ENCODE measurements at regions not wholly inside any gene's neighbourhood (a gene's known extent, or its start where the extent isn't known, plus 50 kb on each side); places are given as distances from the start of the nearest gene placed in this dataset.

DNA sequence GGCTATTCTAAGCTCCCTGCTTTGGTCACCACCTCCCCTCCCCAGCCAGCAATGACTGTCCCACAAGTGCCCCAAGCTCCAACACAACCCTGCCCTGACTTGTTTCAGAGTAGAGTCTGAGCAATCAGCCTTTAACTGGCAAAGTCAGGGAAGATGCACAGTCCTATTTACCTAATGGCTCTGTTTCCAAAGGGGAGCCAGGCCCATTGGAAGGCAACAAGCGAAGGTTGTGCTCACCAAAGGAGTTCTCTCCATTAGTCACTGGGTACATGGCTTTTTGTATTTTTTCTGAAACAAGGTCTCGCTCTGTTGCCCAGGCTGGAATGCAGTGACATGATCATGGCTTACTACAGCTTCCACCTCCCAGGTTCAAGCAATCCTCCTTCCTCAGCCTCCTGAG, 267.1 kb upstream of the CRY1 start:
- FAIRE-seq (no peak), DNase-seq (ENCODE audit: extremely low read depth in 1 of 4, low spot score in 3 of 4) (no peak), ATAC-seq (no peak)
- intact Hi-C loops (cut with micrococcal nuclease), result no loop called here
- 0% methylated on average over 2 of the region's 2 CpGs for WGBS (ENCODE audit: insufficient coverage, low coverage, missing lambda C conversion rate)
- Histone ChIP-seq H3K4me1 (replicated peaks in 1 of 2; ENCODE audit: control insufficient read depth in 2 of 2, insufficient read depth in 2 of 2, low read length in 2 of 2) (no peaks in the 10 kb centered on the region), H3K27me3 (ENCODE audit: control insufficient read depth in 2 of 2, insufficient read depth in 2 of 2, low read length in 2 of 2) (peaks cover under 1 to 3% of the 10 kb centered on the region in 2 experiments; a peak in 2 of 5 replicates), H3K9me3 (replicated peaks; ENCODE audit: control insufficient read depth, insufficient read depth, low read depth, low read length) (no peaks in the 10 kb centered on the region), H3K79me2 (ENCODE audit: control insufficient read depth, insufficient read depth, low read length) (no peaks in the 10 kb centered on the region), H2AFZ (ENCODE audit: low read depth, low read length) (no peak overlapping the region), H3K27ac (ENCODE audit: extremely low read depth, low read depth, low read length) (no peak overlapping the region), H4K20me1 (replicated peaks; ENCODE audit: control insufficient read depth, insufficient read depth, low read length) (no peaks in the 10 kb centered on the region), H3K36me3 (ENCODE audit: control insufficient read depth, insufficient read depth, low read length) (no peaks in the 10 kb centered on the region), H3K4me3 (no peak overlapping the region), H3K9ac (ENCODE audit: insufficient read depth in 1 of 2, low read depth in 2 of 2, low read length in 2 of 2) (no peak overlapping the region), H3K4me2 (ENCODE audit: insufficient read depth, low read length) (no peak overlapping the region), H3K9me1 (ENCODE audit: control insufficient read depth, insufficient read depth, low read length) (no peaks in the 10 kb centered on the region)
- ChIA-PET CTCF (ENCODE audit: low intra/inter-chr PET ratio) (no interaction called here), POLR2A (no interaction called here)
- TF ChIP-seq ZBTB8A (IDR thresholded peaks at IDR 0.05; ENCODE audit: partially characterized antibody), result no peak
- TF ChIP-seq CBX1 (IDR thresholded peaks at IDR 0.05; ENCODE audit: low read depth), result no peak
- no peak for TF ChIP-seq ZBTB26 (CRISPR knock-in tag; IDR thresholded peaks at IDR 0.05)
- TF ChIP-seq MTA2 (IDR thresholded peaks at IDR 0.05; ENCODE audit: low read depth), result no peak
- in situ Hi-C loops (cut with MboI), result no loop called here
- no TSS peak for BruUV-seq (replicated peaks)

- H3K9me3 ChIP-seq (replicated peaks; ENCODE audit: control insufficient read depth, insufficient read depth, low read depth, low read length), result no peaks in the 10 kb centered on the region
- ATAC-seq, result no peak
- no TSS peak for BruUV-seq (replicated peaks)
- no peaks in the 10 kb centered on the region for H3K36me3 ChIP-seq (ENCODE audit: control insufficient read depth, insufficient read depth, low read length)
- H4K20me1 ChIP-seq (replicated peaks; ENCODE audit: control insufficient read depth, insufficient read depth, low read length), result no peaks in the 10 kb centered on the region
- WGBS (ENCODE audit: insufficient coverage, low coverage, missing lambda C conversion rate), result 0% methylated on average over 2 of the region's 2 CpGs
- no peaks in the 10 kb centered on the region for H3K79me2 ChIP-seq (ENCODE audit: control insufficient read depth, insufficient read depth, low read length)
- TF ChIP-seq, protein P1, sequence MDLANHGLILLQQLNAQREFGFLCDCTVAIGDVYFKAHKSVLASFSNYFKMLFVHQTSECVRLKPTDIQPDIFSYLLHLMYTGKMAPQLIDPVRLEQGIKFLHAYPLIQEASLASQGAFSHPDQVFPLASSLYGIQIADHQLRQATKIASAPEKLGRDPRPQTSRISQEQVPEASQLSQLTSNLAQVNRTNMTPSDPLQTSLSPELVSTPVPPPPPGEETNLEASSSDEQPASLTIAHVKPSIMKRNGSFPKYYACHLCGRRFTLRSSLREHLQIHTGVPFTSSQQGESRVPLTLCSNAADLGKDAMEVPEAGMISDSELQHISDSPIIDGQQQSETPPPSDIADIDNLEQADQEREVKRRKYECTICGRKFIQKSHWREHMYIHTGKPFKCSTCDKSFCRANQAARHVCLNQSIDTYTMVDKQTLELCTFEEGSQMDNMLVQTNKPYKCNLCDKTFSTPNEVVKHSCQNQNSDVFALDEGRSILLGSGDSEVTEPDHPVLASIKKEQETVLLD (IDR thresholded peaks at IDR 0.05), result no peak
- no peak for TF ChIP-seq NFIC (IDR thresholded peaks at IDR 0.05)
- no peaks in the 10 kb centered on the region for H3K4me1 ChIP-seq (replicated peaks in 1 of 2; ENCODE audit: control insufficient read depth in 2 of 2, insufficient read depth in 2 of 2, low read length in 2 of 2)
- no peak overlapping the region for H3K4me2 ChIP-seq (ENCODE audit: insufficient read depth, low read length)
- H3K27ac ChIP-seq (ENCODE audit: extremely low read depth, low read depth, low read length), result no peak overlapping the region
- no peak for FAIRE-seq
- ChIA-PET CTCF (ENCODE audit: low intra/inter-chr PET ratio) (no interaction called here), POLR2A (interaction anchor here (1.0 kb wide), 1 partner anchor 10 kb away, joined by 3 read pairs; no protein-coding TSS in a partner anchor)
- no peak overlapping the region for H3K4me3 ChIP-seq
- in situ Hi-C loops (cut with MboI), result no loop called here
- DNase-seq (ENCODE audit: extremely low read depth in 1 of 4, low spot score in 3 of 4), result no peak
- H2AFZ ChIP-seq (ENCODE audit: low read depth, low read length), result no peak overlapping the region
- intact Hi-C loops (cut with micrococcal nuclease), result no loop called here
- H3K9ac ChIP-seq (ENCODE audit: insufficient read depth in 1 of 2, low read depth in 2 of 2, low read length in 2 of 2), result no peak overlapping the region
- H3K27me3 ChIP-seq (ENCODE audit: control insufficient read depth in 2 of 2, insufficient read depth in 2 of 2, low read length in 2 of 2), result peaks cover 0 to 6% of the 10 kb centered on the region in 2 experiments; a peak in 2 of 5 replicates
- no peaks in the 10 kb centered on the region for H3K9me1 ChIP-seq (ENCODE audit: control insufficient read depth, insufficient read depth, low read length)
Measured at GRCh38 chr12:107361970-107362369, 268.6 kb upstream of the CRY1 start.
